Kidney epithelial cell (primary cell): ENCODE measurements at regions not wholly inside any gene's neighbourhood (a gene's known extent, or its start where the extent isn't known, plus 50 kb on each side); places are given as distances from the start of the nearest gene placed in this dataset.

Experiments
- DNase-seq: peaks from one replicate; pipeline ENCODE4 v3.0.0-alpha.2; 2010; ENCODE audit warnings: low read depth
- H3K27me3 ChIP-seq: 2 replicates; pipeline ENCODE4 v1.6.0; 2011; ENCODE audit warnings: low read length; ENCODE audit not compliant: control insufficient read depth, insufficient read depth
- H3K36me3 ChIP-seq: 2 replicates; pipeline ENCODE4 v1.5.1; 2011; ENCODE audit warnings: low read length; ENCODE audit not compliant: control insufficient read depth, insufficient read depth
- H3K4me3 ChIP-seq: 2 replicates; pipeline ENCODE4 v1.5.1; 2011; ENCODE audit warnings: low read depth, mild to moderate bottlenecking, control low read depth, low read length
- TF ChIP-seq, protein P1 (sequence below): IDR thresholded peaks from 2 replicates; pipeline ENCODE4 v1.5.1; 2011; ENCODE audit warnings: mild to moderate bottlenecking, moderate library complexity, low read length, control low read depth, inconsistent platforms; ENCODE audit not compliant: insufficient read depth, poor library complexity, severe bottlenecking

DNA sequence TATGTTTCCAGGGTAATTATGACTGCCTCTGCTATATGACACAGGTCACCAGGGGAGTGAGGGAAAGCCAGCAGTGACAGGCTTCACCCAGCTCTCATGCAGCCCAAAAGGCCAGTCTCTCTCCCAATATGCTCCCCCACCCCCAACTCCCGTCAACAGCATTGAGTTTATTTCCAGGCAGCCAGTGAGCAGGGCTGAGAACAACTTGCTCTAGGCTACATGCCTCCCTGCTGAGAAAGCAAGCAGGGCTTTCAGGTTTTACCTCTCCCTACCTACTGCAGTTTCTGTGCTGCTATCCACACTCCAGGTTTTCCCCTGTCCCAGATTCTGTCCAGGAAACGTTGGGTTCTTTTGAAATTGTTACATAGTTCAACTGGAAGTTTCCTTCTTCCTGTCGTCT lies 291.4 kb downstream of the PABPC4L start:
- Histone ChIP-seq H3K4me3 (no peak overlapping the region), H3K27me3 (no peaks in the 10 kb centered on the region), H3K36me3 (no peaks in the 10 kb centered on the region)
- no peak for DNase-seq
- TF ChIP-seq, protein P1, sequence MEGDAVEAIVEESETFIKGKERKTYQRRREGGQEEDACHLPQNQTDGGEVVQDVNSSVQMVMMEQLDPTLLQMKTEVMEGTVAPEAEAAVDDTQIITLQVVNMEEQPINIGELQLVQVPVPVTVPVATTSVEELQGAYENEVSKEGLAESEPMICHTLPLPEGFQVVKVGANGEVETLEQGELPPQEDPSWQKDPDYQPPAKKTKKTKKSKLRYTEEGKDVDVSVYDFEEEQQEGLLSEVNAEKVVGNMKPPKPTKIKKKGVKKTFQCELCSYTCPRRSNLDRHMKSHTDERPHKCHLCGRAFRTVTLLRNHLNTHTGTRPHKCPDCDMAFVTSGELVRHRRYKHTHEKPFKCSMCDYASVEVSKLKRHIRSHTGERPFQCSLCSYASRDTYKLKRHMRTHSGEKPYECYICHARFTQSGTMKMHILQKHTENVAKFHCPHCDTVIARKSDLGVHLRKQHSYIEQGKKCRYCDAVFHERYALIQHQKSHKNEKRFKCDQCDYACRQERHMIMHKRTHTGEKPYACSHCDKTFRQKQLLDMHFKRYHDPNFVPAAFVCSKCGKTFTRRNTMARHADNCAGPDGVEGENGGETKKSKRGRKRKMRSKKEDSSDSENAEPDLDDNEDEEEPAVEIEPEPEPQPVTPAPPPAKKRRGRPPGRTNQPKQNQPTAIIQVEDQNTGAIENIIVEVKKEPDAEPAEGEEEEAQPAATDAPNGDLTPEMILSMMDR, result no peak

DNA sequence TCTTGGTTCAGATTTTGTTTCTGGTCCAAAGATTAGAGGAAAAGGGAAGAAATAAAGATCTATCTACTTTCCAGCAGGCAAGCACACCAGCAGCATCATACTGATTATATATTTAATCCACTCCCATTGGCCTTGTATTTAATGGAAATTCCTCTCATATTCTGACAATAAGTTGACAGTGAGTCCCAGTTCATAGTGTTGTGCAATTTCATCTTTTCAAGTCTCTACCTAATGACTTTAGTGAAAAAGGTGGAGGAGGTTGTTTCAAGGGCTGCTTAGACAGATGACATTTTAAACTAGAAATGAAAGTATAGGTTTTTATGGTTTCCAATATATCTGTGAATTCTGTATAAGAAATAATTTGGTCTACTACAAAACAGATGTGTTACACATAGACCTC lies 298.6 kb downstream of the PABPC4L start:
- Histone ChIP-seq H3K27me3 (no peaks in the 10 kb centered on the region), H3K4me3 (no peak overlapping the region), H3K36me3 (no peaks in the 10 kb centered on the region)
- TF ChIP-seq, protein P1, result no peak
- DNase-seq, result no peak

DNA sequence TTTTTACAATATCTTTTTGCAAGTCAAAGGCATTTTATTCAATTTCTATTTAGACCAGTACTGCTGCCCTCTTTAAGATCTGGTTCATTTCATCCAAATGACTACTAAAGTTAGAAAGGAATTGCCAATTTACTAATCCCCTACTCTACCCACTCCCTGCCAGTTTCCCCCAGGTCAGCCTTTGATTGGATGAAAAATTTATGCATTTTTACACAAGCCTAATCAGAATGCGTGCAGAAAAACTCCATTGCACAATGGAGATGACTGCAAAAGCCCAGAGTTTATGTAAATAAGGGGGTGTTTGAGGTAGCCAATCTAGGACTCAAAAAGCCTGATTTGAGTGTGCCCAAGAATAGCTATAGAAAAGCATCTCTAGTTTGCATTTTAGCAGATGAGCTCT lies 310.6 kb downstream of the PABPC4L start:
- no peaks in the 10 kb centered on the region for H3K27me3 ChIP-seq
- no peak overlapping the region for H3K4me3 ChIP-seq
- DNase-seq, result no peak
- TF ChIP-seq, protein P1, result no peak
- no peaks in the 10 kb centered on the region for H3K36me3 ChIP-seq

DNA sequence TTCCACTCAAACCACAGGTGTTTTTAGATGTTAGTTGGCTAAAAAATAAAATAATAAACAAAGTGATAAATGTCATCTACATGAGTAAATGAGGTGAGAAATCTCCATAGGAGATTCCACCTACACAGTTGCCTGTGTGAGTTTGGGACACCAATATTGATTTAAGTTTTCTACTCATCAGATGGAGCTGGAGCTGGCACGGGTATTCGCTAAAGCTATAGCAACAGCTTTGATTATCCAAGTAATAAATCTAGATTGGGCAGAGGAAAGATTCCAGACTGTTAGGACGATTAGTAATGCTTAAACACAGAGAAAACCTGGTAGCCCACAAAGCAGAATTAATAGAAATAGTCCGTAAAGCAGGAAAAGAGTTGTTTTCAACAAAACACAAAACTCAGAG lies 313.9 kb downstream of the PABPC4L start:
- TF ChIP-seq, protein P1, result no peak
- no peaks in the 10 kb centered on the region for H3K27me3 ChIP-seq
- H3K36me3 ChIP-seq, result no peaks in the 10 kb centered on the region

DNA sequence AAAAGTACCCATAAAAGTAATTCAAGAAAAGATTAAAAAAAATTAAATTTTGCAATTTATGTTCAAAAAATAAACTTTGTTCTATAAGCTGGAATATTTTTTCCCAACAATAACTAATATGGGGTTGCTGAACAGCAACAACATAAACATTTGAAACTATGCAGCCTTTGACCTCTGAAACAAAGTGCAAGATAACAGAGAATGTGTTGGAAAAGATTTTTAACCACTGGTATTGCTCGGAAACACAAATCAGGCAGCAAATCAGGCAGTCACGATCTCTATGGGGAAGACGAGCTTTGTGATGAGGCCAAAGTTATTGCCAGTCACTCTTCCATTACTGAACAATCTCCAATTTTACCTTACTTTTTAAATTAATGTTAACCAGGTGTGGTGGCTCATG lies 332.1 kb downstream of the PABPC4L start:
- TF ChIP-seq, protein P1, result no peak
- no peak overlapping the region for H3K4me3 ChIP-seq
- no peak for DNase-seq
- no peaks in the 10 kb centered on the region for H3K27me3 ChIP-seq
- no peaks in the 10 kb centered on the region for H3K36me3 ChIP-seq

More for the DNA sequence above, 313.9 kb downstream of the PABPC4L start:
- H3K4me3 ChIP-seq, result no peak overlapping the region
- DNase-seq, result no peak

DNA sequence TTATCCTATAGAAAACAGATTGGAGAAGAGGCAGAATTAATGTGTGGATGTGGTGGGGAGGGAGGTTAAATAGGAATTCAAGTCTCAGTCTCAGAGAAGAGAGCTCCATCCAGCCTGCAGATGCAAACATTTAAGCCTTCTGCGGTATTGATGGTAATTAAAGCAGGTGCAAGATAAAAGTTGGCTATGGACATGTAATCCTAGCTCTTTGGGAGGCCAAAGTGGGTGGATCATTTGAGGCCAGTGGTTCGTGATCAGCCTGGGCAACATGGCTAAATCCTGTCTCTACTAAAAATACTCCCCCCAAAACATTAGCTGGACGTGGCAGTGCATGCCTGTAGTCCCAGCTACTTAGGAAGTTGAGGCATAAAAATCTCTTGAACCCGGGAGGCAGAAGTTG lies 332.7 kb downstream of the PABPC4L start:
- DNase-seq, result no peak
- Histone ChIP-seq H3K27me3 (no peaks in the 10 kb centered on the region), H3K4me3 (no peak overlapping the region), H3K36me3 (no peaks in the 10 kb centered on the region)
- TF ChIP-seq, protein P1, result no peak
